GM21526 (cell line): ENCODE measurements at regions not wholly inside any gene's neighbourhood (a gene's known extent, or its start where the extent isn't known, plus 50 kb on each side); places are given as distances from the start of the nearest gene placed in this dataset.
"Not testable (repeated sequence)": the region's sequence is repeated elsewhere in the genome, so short reads cannot be mapped to it uniquely, and the experiment has no call there.

Experiments
- ATAC-seq: cut with Tn5 transposase; IDR thresholded peaks from one replicate; pipeline ENCODE4 v1.9.1; 2021; ENCODE audit warnings: moderate library complexity; ENCODE audit not compliant: unreplicated experiment, low FRiP score

GRCh38 chr3:187890405-187890752 lies 145.1 kb upstream of the BCL6 start:
- not testable (repeated sequence) for ATAC-seq

DNA sequence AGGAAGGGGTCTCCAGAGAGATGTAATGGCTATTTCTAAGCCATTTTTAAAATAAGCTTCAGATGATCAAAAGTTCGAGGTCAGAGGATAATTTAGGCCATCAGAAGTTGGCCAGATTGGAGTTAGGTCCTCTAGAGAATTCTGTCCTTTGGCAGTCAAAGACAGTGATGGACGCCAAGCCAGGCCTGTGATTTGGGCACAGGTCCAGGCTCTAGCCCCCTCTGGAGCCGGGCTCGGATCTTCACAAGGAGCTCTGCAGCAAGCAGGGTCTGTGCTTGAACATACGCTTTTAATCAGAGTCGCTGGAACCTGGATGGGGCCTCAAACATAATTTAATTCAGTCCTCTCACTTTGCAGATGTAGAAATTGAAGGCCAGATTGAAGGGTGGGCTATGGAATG lies 151.4 kb upstream of the BCL6 start:
- ATAC-seq: no peak

DNA sequence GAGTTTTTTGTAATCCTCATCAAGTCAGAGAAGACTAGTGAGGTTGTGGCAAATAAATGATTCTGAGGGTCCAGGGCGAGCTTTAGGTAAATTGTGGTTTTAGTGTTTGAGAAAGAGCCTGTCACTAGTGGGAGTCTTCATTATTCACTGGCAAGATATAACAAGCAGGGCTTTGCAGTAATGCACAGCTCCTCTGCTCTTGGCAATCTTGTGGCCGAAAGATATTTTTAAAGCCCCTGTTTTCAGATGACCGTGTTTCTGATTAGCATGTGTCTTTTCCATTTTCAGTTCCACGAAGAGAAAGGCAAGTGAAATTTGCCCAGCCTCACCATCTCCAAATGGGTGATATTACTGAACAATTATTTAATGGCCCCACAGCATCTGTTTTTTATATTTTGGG lies 154.0 kb upstream of the BCL6 start:
- no peak for ATAC-seq

DNA sequence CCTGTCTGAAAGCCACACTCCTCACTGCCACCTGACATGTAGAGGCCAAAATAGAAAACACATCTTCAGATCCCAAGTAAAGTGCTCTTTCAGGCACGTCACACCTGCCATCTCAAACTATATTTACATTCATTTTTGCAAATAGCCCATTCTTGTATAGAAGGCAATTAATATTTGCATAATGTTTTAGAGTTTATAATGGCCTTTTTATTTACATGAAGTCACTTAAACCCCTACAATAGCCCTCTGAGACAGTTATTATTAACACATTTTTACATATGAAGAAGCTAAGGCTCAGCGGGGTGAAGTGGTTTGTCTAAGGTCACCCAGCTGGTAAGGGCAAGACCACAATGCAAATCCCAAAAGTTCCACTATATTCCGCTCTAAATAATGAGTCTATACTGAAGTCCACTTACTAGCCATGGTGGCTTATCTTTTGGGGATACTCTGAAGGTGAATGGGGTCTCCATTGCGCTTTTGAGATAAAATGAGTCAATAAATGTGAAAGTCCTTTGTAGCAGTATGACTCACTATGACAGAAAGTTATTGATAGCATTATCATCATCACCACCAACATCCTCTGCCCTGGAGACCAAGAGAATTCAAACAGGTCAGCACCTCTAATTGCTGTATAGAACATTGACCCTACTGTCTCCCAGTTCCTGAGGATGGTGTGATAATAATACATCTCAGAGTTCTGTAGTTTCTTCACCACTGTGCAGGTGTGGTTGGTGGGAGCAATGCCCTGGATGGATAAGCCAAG lies 155.9 kb upstream of the BCL6 start:
- no peak for ATAC-seq

GRCh38 chr3:187902041-187902471 lies 156.8 kb upstream of the BCL6 start:
- peak; percentile 58 for ATAC-seq

- no peak for ATAC-seq
Measured at GRCh38 chr3:187902936-187903335, 157.7 kb upstream of the BCL6 start.

DNA sequence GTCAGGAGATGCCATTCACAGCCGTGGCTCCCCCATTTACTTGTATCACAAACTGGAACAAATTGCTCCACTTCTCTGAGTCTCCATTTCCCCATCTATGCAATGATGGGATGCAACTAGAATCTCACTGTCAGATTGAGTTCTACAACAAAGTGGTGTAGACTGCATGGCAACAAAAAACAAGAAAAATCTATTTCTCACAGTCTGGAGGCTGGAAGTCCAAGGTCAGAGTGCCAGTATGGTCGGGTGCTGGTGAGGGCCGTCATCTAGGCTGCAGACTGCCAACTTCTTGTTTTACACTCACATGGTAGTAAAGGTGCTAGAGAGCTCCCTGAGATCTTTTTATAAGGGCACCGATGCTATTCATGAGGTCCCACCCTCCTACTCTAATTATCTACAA lies 158.4 kb upstream of the BCL6 start:
- ATAC-seq: no peak

DNA sequence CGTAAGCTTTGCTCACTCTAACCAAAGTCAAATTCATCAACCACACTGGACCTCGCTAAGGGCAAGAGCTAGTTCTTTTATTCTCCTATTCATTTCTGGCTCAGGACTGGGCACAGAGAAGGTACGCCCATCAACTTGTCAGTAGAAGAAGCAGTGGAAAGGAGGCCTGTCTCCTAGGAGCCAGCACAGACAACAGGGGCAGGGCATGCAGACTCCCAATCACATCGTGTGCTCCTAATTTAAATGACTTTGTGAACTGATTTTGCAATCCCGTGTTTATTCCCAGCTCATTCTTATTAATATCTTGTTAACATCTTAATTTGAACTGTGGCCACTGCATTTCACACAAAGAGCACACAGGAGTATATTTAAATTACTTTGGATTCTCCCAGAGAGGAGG lies 161.1 kb upstream of the BCL6 start:
- ATAC-seq: no peak

DNA sequence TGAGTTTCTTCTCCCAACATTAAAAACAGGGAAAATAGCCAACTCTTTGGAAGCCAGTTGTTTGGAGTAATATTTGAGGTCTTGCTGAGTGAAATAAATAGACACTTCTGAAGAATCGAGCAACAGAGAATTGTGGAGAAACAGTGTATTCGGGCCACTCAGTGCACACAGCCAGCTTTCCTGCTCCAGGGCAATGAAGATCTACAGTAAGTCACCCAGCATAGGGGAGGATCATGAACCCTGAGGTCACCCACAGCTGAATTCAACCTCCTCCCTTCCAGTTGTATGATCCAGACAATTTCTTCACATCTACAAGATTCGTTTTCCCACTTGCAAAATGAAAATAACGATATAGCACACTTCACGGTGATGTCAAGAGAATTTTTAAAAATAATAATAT lies 161.7 kb upstream of the BCL6 start:
- no peak for ATAC-seq

GRCh38 chr3:187909866-187910265 lies 164.6 kb upstream of the BCL6 start:
- no peak for ATAC-seq

DNA sequence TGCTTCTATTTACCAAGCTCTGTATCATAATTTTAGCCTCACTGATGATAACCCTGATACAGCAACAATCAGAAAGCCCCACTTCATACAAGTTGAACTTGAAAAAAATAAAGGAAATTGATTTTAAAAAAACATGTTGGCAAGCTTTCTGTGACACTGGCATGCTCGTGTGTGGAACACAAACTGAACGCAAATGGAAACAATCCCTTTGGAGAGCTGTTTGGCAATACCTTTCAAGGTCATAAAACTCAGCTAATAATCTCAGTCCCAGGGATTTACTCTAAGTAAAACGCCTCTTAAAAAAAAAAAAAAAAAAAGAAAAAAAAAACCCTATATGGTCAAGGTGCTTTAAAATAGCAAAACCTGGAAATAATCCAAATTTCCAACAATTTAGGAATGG lies 166.7 kb upstream of the BCL6 start:
- no peak for ATAC-seq

DNA sequence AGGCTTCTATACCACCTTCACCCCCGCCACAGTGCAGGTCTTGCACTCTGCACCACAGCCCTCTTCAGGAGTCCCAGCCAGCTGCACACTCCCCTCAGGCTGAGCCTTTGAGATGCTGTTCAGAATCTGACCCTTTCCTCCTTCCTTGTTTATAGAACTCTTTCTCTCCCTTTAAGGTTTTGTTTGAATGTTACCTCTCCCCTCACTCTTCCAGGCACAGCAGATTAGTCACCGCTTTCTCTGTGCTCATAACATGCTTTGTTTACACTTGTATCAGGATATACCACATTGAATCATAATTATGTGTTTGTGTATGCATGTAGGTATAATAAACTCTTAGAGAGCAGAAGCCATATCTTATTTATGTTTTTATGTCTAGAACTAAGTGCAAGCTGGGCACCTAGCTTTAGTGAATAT lies 168.4 kb upstream of the BCL6 start:
- no peak for ATAC-seq

DNA sequence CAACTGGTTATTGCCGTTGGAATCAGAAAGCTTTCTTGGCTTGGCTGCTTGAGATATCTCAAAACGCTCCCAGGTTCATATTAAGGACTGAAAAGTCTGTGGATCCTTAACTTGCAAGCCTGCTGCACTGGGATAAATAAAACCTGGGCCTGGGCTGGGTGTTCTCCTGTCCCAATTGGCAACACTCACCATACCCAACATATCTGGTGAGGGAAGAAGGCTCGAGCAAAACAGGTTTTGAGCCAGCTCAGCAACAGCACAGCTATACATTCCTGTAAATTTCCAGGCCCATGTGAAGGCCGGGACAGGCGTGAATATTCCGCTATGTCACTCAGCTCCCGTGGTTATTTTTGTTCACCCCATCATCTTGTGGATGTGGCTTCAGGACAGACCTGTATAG lies 169.0 kb upstream of the BCL6 start:
- ATAC-seq: no peak

DNA sequence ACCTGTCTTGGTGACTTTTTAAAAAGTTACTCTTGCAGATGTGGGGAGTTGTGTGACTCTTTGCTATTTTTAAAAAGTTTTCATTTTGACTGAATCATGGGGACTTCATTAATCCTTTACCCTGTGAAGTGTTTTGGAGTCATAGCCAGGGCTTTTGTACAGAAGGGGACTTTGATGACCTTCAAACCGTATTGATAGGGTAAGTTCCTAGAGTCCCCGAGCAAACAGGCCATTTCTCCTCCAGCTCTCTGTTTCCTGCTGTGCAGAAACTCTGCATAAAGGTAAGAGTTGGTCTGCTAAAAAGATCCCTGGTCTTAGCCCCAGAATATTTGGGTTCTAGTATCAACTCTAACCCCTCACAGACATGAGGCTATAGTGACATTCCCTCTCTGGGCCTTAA lies 170.8 kb upstream of the BCL6 start:
- ATAC-seq: no peak

DNA sequence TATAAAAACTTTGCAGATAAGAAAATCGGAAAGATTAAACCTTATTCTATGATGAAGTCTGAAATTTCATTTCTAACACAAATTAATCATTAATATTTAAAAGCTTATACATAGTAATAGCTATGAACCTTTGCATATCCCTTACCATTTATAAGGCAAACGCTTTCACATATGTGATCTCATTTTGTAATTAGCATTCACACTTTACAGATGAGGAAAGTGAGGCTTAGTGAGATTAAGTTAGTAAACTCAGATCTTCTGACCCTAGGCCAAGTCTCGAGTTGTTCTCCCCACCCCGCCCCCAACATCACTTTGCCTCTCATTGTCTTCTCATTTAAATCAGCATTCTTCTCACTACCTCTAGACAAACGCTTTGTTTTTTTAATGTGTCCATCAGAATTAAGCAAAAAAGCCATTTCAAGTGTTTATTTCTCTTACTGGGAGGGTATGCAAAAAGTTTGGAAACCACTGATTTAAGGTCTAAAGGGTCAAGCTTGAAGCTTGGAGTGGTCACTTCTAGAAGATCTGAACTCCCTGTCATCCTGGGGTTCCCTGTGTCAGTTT lies 172.9 kb upstream of the BCL6 start:
- no peak for ATAC-seq

GRCh38 chr3:187919048-187919447 lies 173.8 kb upstream of the BCL6 start:
- peak; percentile 89 for ATAC-seq

DNA sequence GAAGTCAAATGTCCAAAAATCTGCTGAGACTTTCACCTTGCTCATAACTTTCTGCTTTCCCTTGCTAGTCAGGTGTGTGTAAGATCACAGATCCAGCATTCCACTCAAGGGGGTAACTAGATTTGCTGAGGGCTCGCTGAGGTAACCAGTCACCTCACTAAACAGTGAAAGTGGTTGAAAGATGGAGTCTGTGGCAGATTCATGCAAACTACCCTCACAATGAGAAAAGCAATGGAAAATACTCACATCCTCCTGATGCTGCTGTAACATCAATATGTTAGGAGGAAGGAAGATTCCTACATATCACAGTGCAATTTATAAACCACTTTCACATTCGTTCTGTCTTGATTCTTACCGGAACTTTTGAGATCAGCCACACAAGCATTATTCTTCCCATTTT lies 174.3 kb upstream of the BCL6 start:
- peak; percentile 45 for ATAC-seq

DNA sequence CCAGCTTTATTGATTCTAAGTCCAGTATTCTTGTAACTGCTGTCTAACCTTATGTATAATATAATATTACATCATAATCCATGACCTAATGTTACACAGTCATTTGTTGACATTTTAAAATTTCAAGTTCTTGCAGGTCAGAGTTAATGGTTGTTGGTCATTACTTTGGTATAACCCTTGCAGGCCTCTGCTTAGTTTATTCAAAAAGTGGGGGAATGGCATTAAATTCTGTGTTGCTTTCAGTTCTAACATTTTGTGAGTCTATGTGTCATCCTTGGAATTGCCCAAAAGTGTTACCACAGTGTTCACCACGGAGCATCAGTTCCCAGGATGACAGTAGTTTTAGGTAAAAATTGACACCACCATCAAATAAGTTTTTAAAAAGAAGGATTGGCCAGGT lies 174.8 kb upstream of the BCL6 start:
- no peak for ATAC-seq

GRCh38 chr3:187920913-187921312 lies 175.6 kb upstream of the BCL6 start:
- ATAC-seq: no peak

- ATAC-seq: no peak
Measured at GRCh38 chr3:187921391-187922074, 176.3 kb upstream of the BCL6 start.

DNA sequence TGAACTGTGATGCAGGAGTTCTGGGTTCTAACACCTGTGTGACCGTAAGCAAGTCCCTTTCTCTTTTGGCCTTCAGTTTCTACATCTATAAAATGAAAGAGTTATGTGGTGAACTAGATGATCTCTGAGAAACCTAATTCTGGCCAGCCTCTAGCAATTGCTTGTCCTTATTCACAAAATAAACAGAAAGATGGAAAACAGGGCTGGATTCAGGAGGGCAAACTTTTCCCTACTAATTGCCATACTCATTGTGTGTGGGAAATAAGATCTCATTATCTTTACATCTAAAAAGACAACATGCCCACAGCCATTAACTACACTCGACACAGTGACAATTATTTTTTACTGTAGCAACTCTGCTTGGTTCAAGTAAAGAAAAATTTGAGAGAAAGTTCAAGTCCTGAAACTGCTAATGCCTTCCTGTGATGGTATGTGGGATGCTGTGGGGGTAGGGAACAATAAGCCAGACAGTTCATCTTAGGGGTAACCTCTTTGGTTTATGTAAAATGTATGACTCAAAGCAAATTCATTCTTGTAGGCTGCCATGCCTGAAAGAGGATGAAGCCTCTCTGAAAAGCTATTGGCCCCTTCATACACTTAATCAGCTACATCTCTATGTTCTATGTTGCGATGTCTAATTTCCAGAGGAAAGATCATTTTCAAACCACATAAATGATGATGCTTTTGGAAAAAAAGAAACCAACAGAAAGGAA lies 177.6 kb upstream of the BCL6 start:
- ATAC-seq: no peak
